Suppressor macrophage treated with lipopolysaccharide for 4 hours (primary cell): ENCODE measurements at regions not wholly inside any gene's neighbourhood (a gene's known extent, or its start where the extent isn't known, plus 50 kb on each side); places are given as distances from the start of the nearest gene placed in this dataset.

Experiments used
- DNase-seq: peaks from one replicate; pipeline ENCODE4 v3.0.0-alpha.2; 2020

- no peak for DNase-seq
Observed at GRCh38 chr6:164419099-164419498, 890.3 kb downstream of the C6orf118 start.

- no peak for DNase-seq
Observed at GRCh38 chr6:164418262-164418588, 891.2 kb downstream of the C6orf118 start.

DNA sequence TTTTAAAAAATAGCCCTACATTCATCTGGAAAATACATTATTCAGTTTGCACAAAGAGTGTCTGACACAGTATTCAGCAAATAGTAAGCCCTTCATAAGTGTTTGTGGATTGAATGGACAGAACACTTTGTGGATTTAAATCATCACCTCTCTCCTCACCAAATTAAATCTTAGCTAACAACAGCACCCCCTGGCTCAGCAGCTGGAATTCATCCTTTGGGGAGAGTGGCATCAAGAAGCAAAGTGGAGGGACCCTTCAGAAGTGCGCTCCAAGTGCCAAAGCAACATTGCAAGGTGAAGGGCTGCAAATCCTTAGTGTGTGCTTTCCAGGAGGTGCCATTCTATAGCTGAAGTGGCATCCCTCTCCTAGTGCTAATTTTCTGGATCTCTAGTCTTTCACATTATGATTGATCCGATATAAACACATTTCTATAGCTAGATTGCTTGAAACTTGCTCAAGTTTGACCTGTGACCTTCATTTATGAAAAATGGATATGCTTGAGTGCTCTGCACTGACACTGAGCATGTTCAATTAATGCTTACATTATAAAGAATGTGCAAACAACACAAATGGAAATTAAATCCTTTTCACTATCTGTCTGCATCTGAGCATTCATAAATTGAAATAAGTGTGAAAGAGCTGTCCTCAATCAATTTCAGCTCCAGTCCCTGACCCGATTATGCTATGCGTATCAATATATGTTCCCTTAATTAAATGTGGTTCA lies 891.7 kb downstream of the C6orf118 start:
- DNase-seq: no peak

DNA sequence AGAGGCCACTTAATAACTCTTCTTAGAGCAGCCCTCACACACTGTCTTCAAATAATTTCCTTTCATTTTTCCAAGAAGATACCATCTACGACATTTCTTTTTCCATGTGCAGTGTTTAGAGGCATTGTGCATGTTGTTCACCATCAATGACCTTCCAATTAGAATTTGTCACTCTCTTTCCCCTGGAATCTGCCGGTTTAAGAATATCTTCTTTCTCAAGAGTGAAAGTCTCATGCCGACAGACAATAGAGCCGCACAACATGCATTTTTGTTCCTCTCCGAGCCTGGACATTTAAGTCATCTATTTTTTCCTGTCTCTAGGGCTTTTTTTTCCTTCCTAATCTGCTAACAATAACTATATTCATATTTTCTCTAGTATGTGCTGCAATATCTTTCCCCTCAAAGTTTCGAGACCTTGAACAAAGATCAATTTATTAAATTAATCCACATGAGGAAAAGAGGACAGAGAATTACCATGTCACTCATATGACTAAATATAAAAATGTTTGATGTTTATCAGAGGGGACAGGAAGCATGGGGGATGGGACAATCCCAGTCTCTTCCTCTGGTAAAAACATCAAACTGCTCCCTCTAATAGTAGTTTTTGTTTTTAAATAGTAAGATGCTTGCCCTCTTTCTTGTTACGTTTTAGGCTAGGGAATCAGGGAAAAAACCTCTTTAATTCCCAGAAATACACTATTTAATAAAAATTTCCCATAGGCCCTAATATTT lies 893.4 kb downstream of the C6orf118 start:
- no peak for DNase-seq

DNA sequence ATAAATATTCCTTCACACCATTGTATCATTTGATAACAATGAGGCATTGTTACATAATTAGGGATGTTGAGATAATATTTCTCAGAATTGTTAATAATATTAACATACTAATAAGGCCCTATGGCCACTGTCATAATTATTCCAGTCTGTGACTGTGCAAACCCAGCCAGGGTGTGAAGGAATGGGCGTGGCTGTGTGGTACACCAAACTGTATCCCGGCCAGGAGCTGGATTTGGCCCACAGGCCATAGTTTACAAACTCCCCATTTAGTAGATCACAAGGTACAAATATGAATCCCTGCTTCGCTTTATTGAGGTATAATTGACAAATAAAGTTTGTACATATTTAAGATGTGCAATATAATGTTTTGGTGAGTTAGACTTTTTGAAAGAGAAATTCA lies 894.7 kb downstream of the C6orf118 start:
- DNase-seq: no peak

GRCh38 chr6:164412566-164412965 lies 896.8 kb downstream of the C6orf118 start:
- no peak for DNase-seq

GRCh38 chr6:164410017-164410416 lies 899.4 kb downstream of the C6orf118 start:
- DNase-seq: no peak

DNA sequence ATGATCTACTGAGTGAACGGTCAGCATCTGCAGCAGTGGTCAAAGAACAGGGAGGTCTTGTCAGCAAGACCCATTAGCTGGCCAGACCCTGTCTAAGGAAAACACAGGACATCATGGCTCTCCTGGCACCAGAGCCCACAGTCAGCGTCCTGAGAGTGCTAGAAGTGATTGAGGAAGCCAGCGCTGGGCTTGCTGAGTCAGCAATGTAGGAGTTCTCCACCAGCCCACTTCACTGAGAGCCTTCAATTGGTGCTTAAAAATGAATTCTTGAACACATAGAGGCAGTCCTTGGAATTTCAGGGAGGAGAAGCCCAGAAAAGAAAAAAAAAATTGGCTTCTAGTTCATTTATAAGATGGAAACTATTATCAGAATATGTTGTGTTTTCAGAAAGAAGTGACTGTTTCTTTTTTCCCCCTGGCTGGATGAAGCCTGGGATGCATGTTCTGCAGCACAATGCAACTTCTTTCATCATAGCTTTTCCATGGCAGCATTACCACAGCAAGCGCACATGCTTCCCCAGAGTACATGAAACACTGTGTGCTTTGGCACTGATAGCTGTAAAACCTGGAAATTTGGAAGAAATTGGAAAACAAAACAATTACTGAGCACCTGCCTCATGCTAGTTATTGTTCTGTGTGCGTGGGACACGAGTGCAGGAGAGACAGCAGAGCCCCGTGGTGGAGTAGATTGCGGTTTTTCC lies 899.9 kb downstream of the C6orf118 start:
- no peak for DNase-seq

DNA sequence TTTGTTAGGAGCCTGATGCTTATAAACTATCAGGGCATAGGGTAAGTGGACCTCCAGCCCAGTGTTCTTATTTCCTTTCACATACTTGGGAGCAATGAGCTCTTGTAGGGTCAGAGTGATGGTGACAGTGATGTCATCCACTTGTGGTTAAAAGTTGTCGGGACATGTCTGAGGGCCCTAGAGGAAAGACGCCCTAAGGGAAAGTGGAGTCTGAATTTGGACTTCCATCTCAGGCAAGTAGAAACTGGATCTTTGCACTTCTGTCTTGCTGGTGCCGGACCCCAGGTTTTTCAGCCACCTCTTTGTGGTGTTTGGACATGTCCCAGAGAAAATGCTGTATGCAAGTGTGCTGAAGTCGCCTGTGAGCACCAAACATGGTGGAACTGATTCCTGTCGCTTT lies 900.5 kb downstream of the C6orf118 start:
- DNase-seq: no peak

DNA sequence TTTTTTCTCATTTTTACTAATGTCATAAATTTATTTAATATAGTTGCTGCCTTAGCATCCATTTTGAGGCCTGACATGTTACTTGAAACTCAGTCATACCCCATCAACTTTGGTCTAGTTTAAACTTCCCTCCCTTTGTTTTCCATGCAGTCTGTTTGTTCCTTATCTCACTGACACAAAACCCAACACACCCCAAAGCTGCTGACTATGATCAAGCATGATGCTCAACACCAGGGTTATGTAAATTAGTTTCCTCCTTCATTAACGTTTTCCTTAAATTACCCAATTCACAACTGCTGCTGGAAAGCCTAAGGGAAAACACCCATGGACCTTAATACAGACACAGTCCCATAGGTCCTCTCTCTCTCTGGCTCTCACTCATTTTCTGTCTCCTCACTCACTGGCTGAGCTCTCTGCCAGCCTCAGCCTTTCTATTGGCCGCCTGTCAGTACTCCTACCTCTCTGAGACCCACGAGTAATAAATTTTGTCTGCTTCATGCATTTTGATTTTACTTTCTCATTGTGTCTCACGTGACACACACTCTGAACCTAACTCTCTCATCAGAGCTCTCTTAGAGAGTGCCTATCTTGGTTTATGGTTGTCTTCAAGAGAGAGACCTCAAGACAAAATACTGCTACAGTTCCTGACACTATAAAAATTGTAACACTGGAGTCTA lies 904.5 kb downstream of the C6orf118 start:
- DNase-seq: no peak

GRCh38 chr6:164401871-164402270 lies 907.5 kb downstream of the C6orf118 start:
- no peak for DNase-seq

DNA sequence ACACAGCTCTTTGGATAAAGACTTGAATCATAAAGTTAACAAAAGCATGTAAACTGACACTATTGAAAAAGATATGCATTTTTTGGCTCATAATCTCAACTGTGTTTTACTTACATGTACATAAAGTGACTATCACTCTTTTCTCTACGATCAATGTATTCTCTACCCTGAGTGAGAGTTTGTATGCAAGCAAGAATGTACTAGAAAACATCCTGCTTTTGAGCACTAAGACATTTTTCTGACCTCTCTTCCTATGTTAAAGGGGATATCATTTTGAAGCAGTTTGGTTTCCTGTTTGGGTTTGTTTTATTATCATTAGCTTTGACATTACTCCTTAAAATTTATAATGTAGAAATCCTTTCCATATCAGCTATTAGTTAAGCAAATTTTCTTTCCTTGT lies 910.8 kb downstream of the C6orf118 start:
- DNase-seq: no peak

DNA sequence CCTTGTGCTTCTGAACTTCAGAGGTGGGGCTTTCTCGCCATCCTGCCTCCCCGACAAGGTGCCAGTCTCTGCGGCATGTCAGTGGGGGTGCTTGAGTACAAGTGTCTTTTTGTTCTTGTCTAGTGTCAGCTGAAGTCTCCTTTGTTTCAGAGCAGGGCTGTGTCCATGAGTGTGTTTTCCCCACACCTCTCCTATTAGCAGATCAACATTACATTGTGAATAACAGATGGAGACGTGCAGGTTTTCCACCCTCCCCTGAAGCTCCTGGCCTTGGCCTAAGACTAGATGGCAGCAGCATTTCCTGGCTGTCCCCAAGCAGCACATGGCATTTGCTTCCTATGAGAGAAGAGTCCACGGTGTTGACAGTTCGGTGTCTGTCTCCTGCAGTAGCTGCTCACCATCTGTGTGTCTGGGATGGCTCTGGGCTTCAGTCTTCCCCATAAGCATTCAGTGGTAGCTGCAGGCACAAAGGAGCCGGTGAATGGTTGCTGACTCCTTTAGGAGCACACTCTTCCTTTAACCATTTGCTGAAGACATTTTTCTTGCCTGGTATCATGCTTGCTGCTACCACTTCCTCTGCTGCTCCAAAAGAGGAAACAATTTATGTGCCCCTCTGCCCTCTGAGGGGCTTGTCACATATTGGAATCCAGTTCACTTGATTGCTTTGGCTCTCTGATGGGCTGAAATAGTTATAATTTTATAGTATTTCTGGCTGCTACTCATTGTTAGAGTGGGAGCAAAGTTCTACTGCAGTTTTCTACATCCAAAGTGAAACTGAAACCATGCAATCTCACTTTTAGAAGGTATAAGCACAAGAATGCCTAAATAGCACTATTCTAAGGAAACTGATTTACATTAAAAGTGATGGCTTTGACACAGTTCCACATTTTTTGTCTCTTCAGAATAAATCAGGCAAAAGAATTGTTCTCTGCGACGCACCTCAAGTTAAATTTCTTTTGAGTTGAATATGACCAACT lies 913.0 kb downstream of the C6orf118 start:
- no peak for DNase-seq

GRCh38 chr6:164379795-164380194 lies 929.6 kb downstream of the C6orf118 start:
- no peak for DNase-seq

GRCh38 chr6:164378330-164378729 lies 931.1 kb downstream of the C6orf118 start:
- DNase-seq: no peak

GRCh38 chr6:164377348-164377918 lies 932.0 kb downstream of the C6orf118 start:
- no peak for DNase-seq

- no peak for DNase-seq
Observed at GRCh38 chr6:164370773-164371172, 938.6 kb downstream of the C6orf118 start.

DNA sequence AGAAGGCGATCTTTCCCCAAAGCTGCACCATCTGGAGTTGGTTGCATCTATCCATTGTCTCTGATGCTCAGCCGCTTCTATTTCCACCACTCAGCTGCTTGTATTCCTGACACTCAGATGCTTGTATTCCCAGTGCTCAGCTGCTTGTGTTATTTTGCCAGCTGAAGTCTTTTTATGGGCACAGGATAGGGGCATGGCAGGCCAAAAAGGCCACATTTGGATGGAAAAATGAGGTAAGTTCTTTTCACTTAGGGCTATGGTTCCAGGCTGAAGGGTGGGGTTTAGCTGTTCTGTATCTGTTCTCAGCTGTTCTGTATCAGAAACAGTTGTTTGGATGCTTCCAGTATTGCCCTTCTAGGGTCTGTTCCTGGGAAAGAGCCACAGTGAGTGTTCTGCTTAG lies 944.9 kb downstream of the QKI start:
- DNase-seq: no peak

GRCh38 chr6:164359036-164359435 lies 944.5 kb downstream of the QKI start:
- DNase-seq: no peak

DNA sequence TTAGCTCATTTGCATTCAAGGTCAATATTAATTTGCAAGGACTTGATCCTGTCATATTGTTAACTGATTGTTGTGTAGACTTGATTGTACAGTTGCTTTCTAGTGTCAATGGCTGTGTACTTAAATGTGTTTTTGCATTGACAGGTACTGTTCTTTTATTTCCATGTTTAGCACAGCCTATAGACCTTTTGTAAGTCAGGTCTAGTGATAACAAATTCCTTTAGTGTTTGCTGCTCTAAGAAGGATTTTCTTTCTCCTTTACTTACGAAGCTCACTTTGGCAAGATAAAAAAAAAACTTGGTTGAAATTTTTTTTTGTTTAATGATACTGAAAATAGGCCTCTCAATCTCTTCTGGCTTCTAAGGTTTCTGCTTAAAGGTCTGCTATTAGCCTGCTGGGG lies 942.3 kb downstream of the QKI start:
- DNase-seq: no peak

- no peak for DNase-seq
Observed at GRCh38 chr6:164347455-164347854, 932.9 kb downstream of the QKI start.

DNA sequence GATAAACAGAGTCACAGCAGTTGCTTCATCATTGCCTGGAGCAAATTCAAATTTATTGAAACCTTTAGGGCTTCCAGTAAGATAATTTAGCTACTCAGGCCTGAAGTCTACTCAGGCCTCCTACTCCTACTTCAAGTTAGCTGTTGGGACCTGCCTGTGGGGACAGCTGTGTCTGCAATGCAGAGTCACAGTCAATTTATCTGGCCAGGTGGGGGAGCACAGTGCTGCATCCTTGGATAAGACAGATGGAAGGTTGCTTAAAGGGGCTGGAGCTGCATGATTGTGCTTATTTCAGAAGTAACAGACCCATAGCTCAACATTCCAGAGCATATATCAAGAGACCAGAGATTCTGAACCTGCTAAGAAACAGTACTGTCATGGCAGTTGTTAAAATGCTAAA lies 932.1 kb downstream of the QKI start:
- DNase-seq: no peak
